ENCODE measurements at regions not wholly inside any gene's neighbourhood (a gene's known extent, or its start where the extent isn't known, plus 50 kb on each side); places are given as distances from the start of the nearest gene placed in this dataset.
"Not testable (repeated sequence)": the region's sequence is repeated elsewhere in the genome, so short reads cannot be mapped to it uniquely, and the experiment has no call there.

GRCh38 chr7:124113045-124113444 is 80.2 kb upstream of the TMEM229A start:
- H2AFZ ChIP-seq (ENCODE audit: low read length, unreplicated experiment) = no peak overlapping the region
- H3K79me2 ChIP-seq (ENCODE audit: control insufficient read depth, insufficient read depth, low read length, unreplicated experiment) = no peaks in the 10 kb centered on the region
- H3K27me3 ChIP-seq (ENCODE audit: insufficient read depth, low read length) = no peaks in the 10 kb centered on the region
- H3K4me3 ChIP-seq (ENCODE audit: low read depth, low read length) = no peak overlapping the region
- no peaks in the 10 kb centered on the region for H3K36me3 ChIP-seq (ENCODE audit: insufficient read depth, low read length)
- no peak overlapping the region for H3K27ac ChIP-seq (ENCODE audit: low read depth, low read length)
- no peaks in the 10 kb centered on the region for H3K4me1 ChIP-seq (ENCODE audit: control insufficient read depth, insufficient read depth, low read length, unreplicated experiment)

- Histone ChIP-seq H3K79me2 (ENCODE audit: control insufficient read depth, insufficient read depth, low read length, unreplicated experiment) (no peaks in the 10 kb centered on the region), H3K27ac (ENCODE audit: low read depth, low read length) (no peak overlapping the region), H3K36me3 (ENCODE audit: insufficient read depth, low read length) (no peaks in the 10 kb centered on the region), H2AFZ (ENCODE audit: low read length, unreplicated experiment) (no peak overlapping the region), H3K4me3 (ENCODE audit: low read depth, low read length) (no peak overlapping the region), H3K4me1 (ENCODE audit: control insufficient read depth, insufficient read depth, low read length, unreplicated experiment) (no peaks in the 10 kb centered on the region), H3K27me3 (ENCODE audit: insufficient read depth, low read length) (no peaks in the 10 kb centered on the region; the same call in 1 of the 2 replicates)
Observed at GRCh38 chr7:124106575-124106974, 73.7 kb upstream of the TMEM229A start.

GRCh38 chr7:124101173-124101768 is 68.4 kb upstream of the TMEM229A start:
- H3K4me3 ChIP-seq (ENCODE audit: low read depth, low read length) = no peak overlapping the region
- no peaks in the 10 kb centered on the region; the same call in 1 of the 2 replicates for H3K27me3 ChIP-seq (ENCODE audit: insufficient read depth, low read length)
- no peaks in the 10 kb centered on the region for H3K79me2 ChIP-seq (ENCODE audit: control insufficient read depth, insufficient read depth, low read length, unreplicated experiment)
- H3K4me1 ChIP-seq (ENCODE audit: control insufficient read depth, insufficient read depth, low read length, unreplicated experiment) = no peaks in the 10 kb centered on the region
- no peaks in the 10 kb centered on the region for H3K36me3 ChIP-seq (ENCODE audit: insufficient read depth, low read length)
- H2AFZ ChIP-seq (ENCODE audit: low read length, unreplicated experiment) = no peak overlapping the region
- no peak overlapping the region for H3K27ac ChIP-seq (ENCODE audit: low read depth, low read length)

GRCh38 chr7:124100190-124100589 is 67.3 kb upstream of the TMEM229A start:
- Histone ChIP-seq H3K4me3 (ENCODE audit: low read depth, low read length) (no peak overlapping the region), H3K27ac (ENCODE audit: low read depth, low read length) (no peak overlapping the region), H3K27me3 (ENCODE audit: insufficient read depth, low read length) (no peaks in the 10 kb centered on the region), H3K79me2 (ENCODE audit: control insufficient read depth, insufficient read depth, low read length, unreplicated experiment) (no peaks in the 10 kb centered on the region), H3K4me1 (ENCODE audit: control insufficient read depth, insufficient read depth, low read length, unreplicated experiment) (no peaks in the 10 kb centered on the region), H3K36me3 (ENCODE audit: insufficient read depth, low read length) (no peaks in the 10 kb centered on the region), H2AFZ (ENCODE audit: low read length, unreplicated experiment) (no peak overlapping the region)

- H3K4me3 ChIP-seq (ENCODE audit: low read depth, low read length); H3K36me3 ChIP-seq (ENCODE audit: insufficient read depth, low read length); H3K4me1 ChIP-seq (ENCODE audit: control insufficient read depth, insufficient read depth, low read length, unreplicated experiment); H3K27ac ChIP-seq (ENCODE audit: low read depth, low read length); H3K79me2 ChIP-seq (ENCODE audit: control insufficient read depth, insufficient read depth, low read length, unreplicated experiment); H3K27me3 ChIP-seq (ENCODE audit: insufficient read depth, low read length); H2AFZ ChIP-seq (ENCODE audit: low read length, unreplicated experiment): not testable (repeated sequence)
Observed at GRCh38 chr7:124099585-124099984, 66.7 kb upstream of the TMEM229A start.

GRCh38 chr7:124089621-124090020 is 56.8 kb upstream of the TMEM229A start:
- H2AFZ ChIP-seq (ENCODE audit: low read length, unreplicated experiment) = no peak overlapping the region
- no peaks in the 10 kb centered on the region for H3K4me1 ChIP-seq (ENCODE audit: control insufficient read depth, insufficient read depth, low read length, unreplicated experiment)
- no peak overlapping the region for H3K27ac ChIP-seq (ENCODE audit: low read depth, low read length)
- H3K4me3 ChIP-seq (ENCODE audit: low read depth, low read length) = no peak overlapping the region
- H3K36me3 ChIP-seq (ENCODE audit: insufficient read depth, low read length) = no peaks in the 10 kb centered on the region
- no peaks in the 10 kb centered on the region for H3K27me3 ChIP-seq (ENCODE audit: insufficient read depth, low read length)
- no peaks in the 10 kb centered on the region for H3K79me2 ChIP-seq (ENCODE audit: control insufficient read depth, insufficient read depth, low read length, unreplicated experiment)

- no peaks in the 10 kb centered on the region for H3K4me1 ChIP-seq (ENCODE audit: control insufficient read depth, insufficient read depth, low read length, unreplicated experiment)
- H3K79me2 ChIP-seq (ENCODE audit: control insufficient read depth, insufficient read depth, low read length, unreplicated experiment) = no peaks in the 10 kb centered on the region
- no peak overlapping the region for H2AFZ ChIP-seq (ENCODE audit: low read length, unreplicated experiment)
- no peak overlapping the region for H3K27ac ChIP-seq (ENCODE audit: low read depth, low read length)
- H3K27me3 ChIP-seq (ENCODE audit: insufficient read depth, low read length) = no peaks in the 10 kb centered on the region
- no peak overlapping the region for H3K4me3 ChIP-seq (ENCODE audit: low read depth, low read length)
- H3K36me3 ChIP-seq (ENCODE audit: insufficient read depth, low read length) = no peaks in the 10 kb centered on the region
Observed at GRCh38 chr7:124088590-124088989, 55.7 kb upstream of the TMEM229A start.

- Histone ChIP-seq H3K79me2 (ENCODE audit: control insufficient read depth, insufficient read depth, low read length, unreplicated experiment) (no peaks in the 10 kb centered on the region), H2AFZ (ENCODE audit: low read length, unreplicated experiment) (no peak overlapping the region), H3K4me3 (ENCODE audit: low read depth, low read length) (no peak overlapping the region), H3K27me3 (ENCODE audit: insufficient read depth, low read length) (no peaks in the 10 kb centered on the region), H3K4me1 (ENCODE audit: control insufficient read depth, insufficient read depth, low read length, unreplicated experiment) (no peaks in the 10 kb centered on the region), H3K36me3 (ENCODE audit: insufficient read depth, low read length) (no peaks in the 10 kb centered on the region), H3K27ac (ENCODE audit: low read depth, low read length) (no peak overlapping the region)
Observed at GRCh38 chr7:124086843-124087242, 54.0 kb upstream of the TMEM229A start.

- Histone ChIP-seq H3K27me3 (ENCODE audit: insufficient read depth, low read length) (no peaks in the 10 kb centered on the region), H2AFZ (ENCODE audit: low read length, unreplicated experiment) (no peak overlapping the region), H3K79me2 (ENCODE audit: control insufficient read depth, insufficient read depth, low read length, unreplicated experiment) (no peaks in the 10 kb centered on the region), H3K4me3 (ENCODE audit: low read depth, low read length) (no peak overlapping the region), H3K4me1 (ENCODE audit: control insufficient read depth, insufficient read depth, low read length, unreplicated experiment) (no peaks in the 10 kb centered on the region), H3K27ac (ENCODE audit: low read depth, low read length) (no peak overlapping the region), H3K36me3 (ENCODE audit: insufficient read depth, low read length) (no peaks in the 10 kb centered on the region)
Observed at GRCh38 chr7:124085179-124085578, 52.3 kb upstream of the TMEM229A start.

- Histone ChIP-seq H3K36me3 (ENCODE audit: insufficient read depth, low read length) (no peaks in the 10 kb centered on the region), H3K4me1 (ENCODE audit: control insufficient read depth, insufficient read depth, low read length, unreplicated experiment) (no peaks in the 10 kb centered on the region), H3K27ac (ENCODE audit: low read depth, low read length) (no peak overlapping the region), H3K79me2 (ENCODE audit: control insufficient read depth, insufficient read depth, low read length, unreplicated experiment) (no peaks in the 10 kb centered on the region), H2AFZ (ENCODE audit: low read length, unreplicated experiment) (no peak overlapping the region), H3K27me3 (ENCODE audit: insufficient read depth, low read length) (no peaks in the 10 kb centered on the region), H3K4me3 (ENCODE audit: low read depth, low read length) (no peak overlapping the region)
Observed at GRCh38 chr7:124084024-124084423, 51.2 kb upstream of the TMEM229A start.
